ENCODE measurements at regions not wholly inside any gene's neighbourhood (a gene's known extent, or its start where the extent isn't known, plus 50 kb on each side); places are given as distances from the start of the nearest gene placed in this dataset.

GRCh38 chr1:4599951-4600481, 54.4 kb upstream of the AJAP1 start:
- no peak for DNase-seq

GRCh38 chr1:4600615-4601460, 53.6 kb upstream of the AJAP1 start:
- no peak for DNase-seq

- no peak for DNase-seq
These were observed 52.5 kb upstream of the AJAP1 start for GRCh38 chr1:4601941-4602340.

GRCh38 chr1:4602462-4603294, 51.7 kb upstream of the AJAP1 start:
- DNase-seq: no peak

GRCh38 chr1:4603295-4604110, 50.9 kb upstream of the AJAP1 start:
- no peak for DNase-seq

Data from NCI-H1694 treated with DMSO at 0.1 percent for 48 hours (cell line).